ENCODE measurements at regions not wholly inside any gene's neighbourhood (a gene's known extent, or its start where the extent isn't known, plus 50 kb on each side); places are given as distances from the start of the nearest gene placed in this dataset.

- Histone ChIP-seq H3K4me1 (ENCODE audit: control insufficient read depth in 1 of 2, insufficient read depth in 2 of 2, low read length in 2 of 2) (no peaks in the 10 kb centered on the region), H3K27me3 (ENCODE audit: insufficient read depth, low read length) (no peaks in the 10 kb centered on the region), H3K79me2 (ENCODE audit: insufficient read depth, low read length) (no peaks in the 10 kb centered on the region), H2AFZ (ENCODE audit: low read depth, low read length, poor library complexity, severe bottlenecking) (no peak overlapping the region), H3K9me3 (ENCODE audit: control insufficient read depth in 1 of 2, insufficient read depth in 1 of 2, low read depth in 1 of 2, low read length in 2 of 2) (no peaks in the 10 kb centered on the region), H4K20me1 (ENCODE audit: insufficient read depth) (no peaks in the 10 kb centered on the region), H3K4me2 (ENCODE audit: low read length) (no peak overlapping the region), H3K27ac (ENCODE audit: low read depth, low read length) (no peak overlapping the region), H3K9ac (ENCODE audit: low read length) (no peak overlapping the region), H3K36me3 (ENCODE audit: control insufficient read depth in 1 of 2, insufficient read depth in 2 of 2, low read length in 2 of 2) (no peaks in the 10 kb centered on the region), H3K4me3 (replicated peaks in 1 of 2; ENCODE audit: low read depth in 1 of 2, low read length in 2 of 2) (no peak overlapping the region), H3K9me2 (ENCODE audit: insufficient read depth) (no peaks in the 10 kb centered on the region)
- DNase-seq (ENCODE audit: low read depth, low spot score) (no peak), ATAC-seq (no peak)
- intact Hi-C loops (cut with micrococcal nuclease), result no loop called here
- no TSS peak for BruUV-seq (replicated peaks)
- ChIA-PET POLR2A (no interaction called here), RAD21 (ENCODE audit: low non-redundant PET in 1 of 2, low total read pairs in 2 of 2, uncharacterized antibody in 2 of 2, unreplicated experiment in 2 of 2) (no interaction called here), CTCF (no interaction called here)
- TF ChIP-seq REST (IDR thresholded peaks at IDR 0.05; ENCODE audit: low read depth) (no peak), ATF3 (IDR thresholded peaks at IDR 0.05) (no peak), SRF (IDR thresholded peaks at IDR 0.05; ENCODE audit: low read depth) (no peak), ELF1 (IDR thresholded peaks at IDR 0.05; ENCODE audit: borderline replicate concordance, low read depth) (no peak), ZBTB33 (IDR thresholded peaks at IDR 0.05; ENCODE audit: extremely low read depth, insufficient replicate concordance, low read length) (no peak), SP1 (IDR thresholded peaks at IDR 0.05; ENCODE audit: low read depth) (no peak), POLR2A (IDR thresholded peaks at IDR 0.05; ENCODE audit: borderline replicate concordance, extremely low read depth, insufficient read depth, insufficient read length) (no peak)
Observed at GRCh38 chr12:115823635-115824034, 453.9 kb downstream of the MED13L start.

Data from HCT116 (cell line).